Left kidney (tissue), 1 donor: ENCODE measurements at regions not wholly inside any gene's neighbourhood (a gene's known extent, or its start where the extent isn't known, plus 50 kb on each side); places are given as distances from the start of the nearest gene placed in this dataset.
"Not testable (repeated sequence)": the region's sequence is repeated elsewhere in the genome, so short reads cannot be mapped to it uniquely, and the experiment has no call there.

Experiments used
- DNase-seq: peaks from one replicate; pipeline ENCODE4 v3.0.0-alpha.2; 2013

DNA sequence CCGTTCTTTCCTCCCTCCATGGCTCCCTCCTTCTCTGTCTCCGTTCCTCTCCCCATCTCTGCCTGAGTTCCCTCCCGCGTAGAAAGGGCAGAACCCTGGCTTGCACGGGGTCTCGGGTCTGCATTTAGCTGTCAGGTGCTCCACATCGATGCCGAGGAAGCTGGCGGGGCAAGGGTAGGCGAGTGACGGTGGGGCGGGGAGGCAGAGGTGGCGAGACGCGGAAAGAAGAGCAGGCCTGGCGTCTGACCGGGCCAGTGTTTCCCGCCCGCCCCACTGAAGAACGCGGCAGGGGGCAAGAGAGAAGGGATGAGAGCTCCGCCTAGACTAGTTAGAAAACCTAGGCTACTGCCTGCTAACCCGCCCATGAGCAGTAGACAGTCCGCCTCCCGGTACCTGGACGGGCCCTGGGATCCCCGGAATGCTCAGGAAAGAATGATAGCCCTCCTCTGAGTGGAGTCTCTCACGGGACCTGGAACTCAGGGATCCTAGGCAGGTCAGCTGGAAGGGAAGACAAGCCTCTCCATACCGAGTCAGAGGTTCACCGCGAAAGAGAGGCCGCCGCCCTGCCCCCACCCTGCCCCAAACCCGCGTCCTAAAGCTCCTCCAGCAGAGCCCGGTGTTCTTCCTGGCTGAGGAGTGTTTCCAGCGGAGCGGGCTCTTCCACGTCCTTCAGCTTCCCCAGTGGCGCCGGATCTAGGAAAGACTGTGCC is 357.9 kb upstream of the DEFB115 start:
- DNase-seq = not testable (repeated sequence)

GRCh38 chr20:30900080-30900719 is 357.3 kb upstream of the DEFB115 start:
- DNase-seq = not testable (repeated sequence)

DNA sequence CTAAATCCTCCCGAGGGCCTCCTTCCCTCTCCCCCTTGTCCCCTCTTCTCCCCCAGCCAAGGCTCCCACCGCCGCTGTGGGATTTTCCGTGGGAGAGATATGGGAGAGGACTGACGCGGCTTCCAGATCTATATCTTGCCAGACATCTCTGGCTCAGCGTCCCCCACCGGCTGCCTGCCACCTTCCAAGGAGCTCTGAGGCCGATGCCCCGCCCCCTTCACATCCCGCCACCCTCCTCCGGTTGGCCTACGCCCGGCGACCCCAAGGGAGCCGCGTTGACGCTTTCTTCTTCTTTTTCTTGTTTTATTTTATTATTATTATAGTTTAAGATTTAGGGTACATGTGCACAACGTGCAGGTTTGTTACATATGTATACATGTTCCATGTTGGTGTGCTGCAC is 352.2 kb upstream of the DEFB115 start:
- not testable (repeated sequence) for DNase-seq

- no peak for DNase-seq
Observed at GRCh38 chr20:30910937-30911725, 346.3 kb upstream of the DEFB115 start.

DNA sequence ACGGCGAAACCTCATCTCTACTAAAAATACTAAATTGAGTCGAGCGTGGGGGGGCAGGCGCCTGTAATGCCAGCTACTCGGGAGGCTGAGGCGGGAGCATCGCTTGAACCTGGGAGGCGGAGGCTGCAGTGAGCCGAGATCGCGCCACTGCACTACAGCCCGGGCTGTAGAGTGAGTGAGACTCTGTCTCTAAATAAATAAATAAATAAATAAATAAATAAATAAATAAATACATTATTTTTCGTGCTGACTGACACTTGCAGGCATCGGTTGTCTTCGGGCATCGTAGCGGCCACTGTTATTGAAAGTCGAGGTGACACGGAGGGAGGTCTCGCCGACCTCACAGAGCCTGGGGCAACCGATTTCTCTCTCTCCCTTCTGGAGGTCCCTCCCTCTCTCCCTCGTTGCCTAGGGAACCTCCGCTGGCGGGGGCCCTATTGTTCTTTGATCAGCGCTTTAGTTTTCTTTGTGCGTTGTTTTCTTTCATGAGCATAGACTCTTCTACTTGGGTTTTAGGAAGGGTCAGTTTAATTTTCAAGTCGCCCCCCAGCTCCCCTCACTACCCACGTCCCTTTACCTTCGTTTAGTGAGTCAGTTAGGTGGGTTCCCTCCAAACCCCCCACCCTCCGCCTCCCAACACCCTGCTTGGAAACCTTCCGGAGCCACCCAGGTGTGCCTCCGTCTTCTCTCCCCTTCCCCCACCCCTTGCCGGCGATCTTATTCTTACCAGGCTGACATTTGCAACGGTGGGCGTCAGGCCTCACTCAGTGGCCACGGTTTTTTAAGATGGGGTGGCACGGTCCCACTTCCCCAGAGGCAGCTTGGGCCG is 345.4 kb upstream of the DEFB115 start:
- not testable (repeated sequence) for DNase-seq

- not testable (repeated sequence) for DNase-seq
Observed at GRCh38 chr20:30912661-30913026, 344.8 kb upstream of the DEFB115 start.

DNA sequence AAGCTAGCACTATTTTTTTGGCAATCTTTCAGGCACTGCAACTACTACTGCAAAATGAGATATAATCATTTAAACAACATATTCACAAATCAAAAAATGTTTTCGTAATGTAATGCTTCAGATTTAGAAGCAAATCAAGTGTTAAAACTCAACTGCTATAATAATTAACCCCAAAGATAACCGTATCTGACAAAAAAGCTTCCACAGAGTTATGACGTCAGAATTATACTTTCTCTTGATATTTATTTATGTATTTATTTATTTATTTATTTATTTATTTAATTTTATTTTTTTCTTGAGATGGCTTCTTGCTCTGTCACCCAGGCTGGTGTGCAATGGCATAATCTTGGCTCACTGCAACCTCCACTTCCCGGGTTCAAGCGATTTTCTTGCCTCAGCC is 341.1 kb upstream of the DEFB115 start:
- not testable (repeated sequence) for DNase-seq

GRCh38 chr20:30919514-30920188 is 337.8 kb upstream of the DEFB115 start:
- no peak for DNase-seq

DNA sequence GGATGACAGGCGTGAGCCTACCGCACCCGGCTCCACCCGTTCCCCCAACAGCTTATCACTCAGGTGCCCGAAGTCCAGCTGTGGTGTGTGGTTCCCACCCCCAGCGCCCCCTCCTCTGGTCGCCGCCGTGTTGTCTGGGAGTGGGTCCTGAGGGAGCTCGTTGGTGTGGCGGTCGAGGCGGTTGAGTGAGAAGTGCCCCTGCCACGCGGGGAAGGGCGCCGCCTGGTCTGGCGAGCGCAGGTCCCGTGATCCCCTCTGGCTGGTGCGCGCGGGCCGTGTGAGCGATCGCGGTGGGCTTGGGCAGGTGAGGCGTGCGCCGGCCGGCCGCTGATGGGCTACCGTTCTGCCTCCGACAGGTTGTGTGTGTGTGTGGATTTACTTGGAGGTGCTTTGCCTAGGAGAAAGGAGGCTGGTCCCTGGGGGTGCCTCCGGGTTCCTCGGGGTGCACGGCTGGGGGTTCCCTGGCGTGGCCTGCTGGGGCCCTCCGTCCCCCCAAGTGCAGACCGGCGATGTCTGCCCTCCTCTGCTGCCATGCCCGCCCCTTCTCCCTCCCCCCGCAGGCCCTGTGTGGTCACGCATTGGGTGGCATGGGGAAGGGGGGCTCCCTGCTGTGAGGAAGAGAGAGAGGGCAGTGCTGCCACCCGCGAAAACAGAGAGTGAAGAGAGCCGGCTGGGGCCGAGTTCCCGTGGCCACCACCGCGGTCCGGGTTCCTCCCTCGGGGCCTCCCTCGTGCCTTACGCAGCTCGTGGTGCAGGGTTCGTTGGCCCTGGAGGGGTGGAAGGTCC is 336.0 kb upstream of the DEFB115 start:
- no peak for DNase-seq

DNA sequence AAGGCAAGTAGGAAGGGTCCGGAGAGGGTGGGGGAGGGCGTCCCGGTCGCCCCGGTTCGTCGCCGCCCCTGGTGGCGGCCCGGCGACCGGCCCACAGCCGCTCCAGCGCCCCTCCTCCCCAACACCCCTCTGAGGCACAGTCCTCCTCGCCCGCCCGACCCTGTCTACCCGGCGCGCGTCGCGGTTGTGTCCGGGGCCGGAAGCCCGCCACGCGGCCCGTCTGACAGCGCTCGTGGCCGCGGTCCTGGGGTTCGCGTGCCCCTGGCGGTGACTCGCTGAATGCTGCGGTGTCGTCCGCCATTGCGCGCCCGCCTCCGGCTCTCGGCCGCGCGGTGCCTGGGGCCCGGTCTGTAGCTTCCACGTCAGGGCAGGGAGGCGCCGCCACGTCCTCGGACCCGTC is 335.3 kb upstream of the DEFB115 start:
- DNase-seq = no peak

GRCh38 chr20:30937790-30938189 is 319.7 kb upstream of the DEFB115 start:
- no peak for DNase-seq

GRCh38 chr20:30949761-30950160 is 307.7 kb upstream of the DEFB115 start:
- DNase-seq = no peak

DNA sequence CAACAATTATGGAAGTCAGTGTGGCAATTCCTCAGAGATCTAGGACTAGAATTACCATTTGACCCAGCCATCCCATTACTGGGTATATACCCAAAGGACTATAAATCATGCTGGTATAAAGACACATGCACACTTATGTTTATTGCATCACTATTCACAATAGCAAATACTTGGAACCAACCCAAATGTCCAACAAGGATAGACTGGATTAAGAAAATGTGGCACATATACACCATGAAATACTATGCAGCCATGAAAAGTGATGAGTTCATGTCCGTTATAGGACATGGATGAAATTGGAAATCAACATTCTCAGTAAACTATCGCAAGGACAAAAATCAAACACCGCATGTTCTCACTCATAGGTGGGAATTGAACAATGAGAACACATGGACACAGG is 306.4 kb upstream of the DEFB115 start:
- not testable (repeated sequence) for DNase-seq

DNA sequence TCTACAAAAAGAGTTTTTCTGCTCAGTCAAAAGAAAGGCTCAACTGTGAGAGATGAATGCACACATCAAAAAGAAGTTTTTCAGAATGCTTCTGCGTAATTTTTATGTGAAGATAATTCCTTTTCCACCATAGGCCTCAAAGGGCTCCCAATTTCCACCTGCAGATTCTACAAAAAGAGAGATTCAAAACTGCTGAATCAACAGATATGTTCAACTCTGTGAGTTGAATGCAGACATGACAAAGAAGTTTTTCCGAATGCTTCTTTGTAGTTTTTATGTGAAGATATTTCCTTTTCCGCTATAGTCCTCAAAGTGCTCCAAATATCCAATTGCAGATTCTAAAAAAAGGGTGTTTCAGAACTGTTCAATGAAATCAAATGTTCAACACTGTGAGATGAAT is 300.8 kb upstream of the DEFB115 start:
- not testable (repeated sequence) for DNase-seq

GRCh38 chr20:30959208-30959607 is 298.3 kb upstream of the DEFB115 start:
- DNase-seq = not testable (repeated sequence)

GRCh38 chr20:30963591-30963990 is 293.9 kb upstream of the DEFB115 start:
- DNase-seq = no peak

- DNase-seq = not testable (repeated sequence)
Observed at GRCh38 chr20:30975859-30976258, 281.6 kb upstream of the DEFB115 start.

DNA sequence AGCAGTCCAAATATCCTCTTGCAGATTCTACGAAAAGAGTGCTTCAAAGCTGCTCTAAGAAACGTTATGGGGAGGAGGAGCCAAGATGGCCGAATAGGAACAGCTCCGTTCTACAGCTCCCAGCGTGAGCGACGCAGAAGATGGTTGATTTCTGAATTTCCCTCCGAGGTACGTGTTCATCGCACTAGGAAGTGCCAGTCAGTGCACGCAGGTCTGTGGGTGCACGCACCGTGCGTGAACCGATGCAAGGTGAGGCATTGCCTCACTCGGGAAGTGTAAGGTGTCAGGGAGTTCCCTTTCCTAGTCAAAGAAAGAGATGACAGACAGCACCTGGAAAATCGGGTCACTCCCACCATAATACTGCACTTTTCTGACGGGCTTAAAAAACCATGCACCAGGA is 272.1 kb upstream of the DEFB115 start:
- no peak for DNase-seq
